K562 (cell line): ENCODE measurements at regions not wholly inside any gene's neighbourhood (a gene's known extent, or its start where the extent isn't known, plus 50 kb on each side); places are given as distances from the start of the nearest gene placed in this dataset.

ENCODE experiments used
- ATAC-seq: fragments of 200-7000 bp; cut with Tn5 transposase; 3 replicates; pipeline ENCODE4 v1.9.1; 2020; ENCODE audit warnings: moderate library complexity
- BruUV-seq: library from RNA; stranded (reverse); fragments of 400-500 nt; replicated peaks from 2 replicates; lab custom pipeline; 2021; lab: Mats Ljungman, UMichigan
- CTCF ChIA-PET: fragments of 300-600 bp; formaldehyde crosslinking; extraction: SDS; loops from one replicate; lab custom pipeline; 2021; ENCODE audit warnings: low intra/inter-chr PET ratio; lab: Yijun Ruan, JAX
- POLR2A ChIA-PET: fragments of 300-600, 350-650 bp; sonication (Branson Sonifier 250); formaldehyde crosslinking; extraction: SDS; loops from one replicate; lab custom pipeline; 2021; ENCODE audit warnings: antibody characterized with exemption, inconsistent platforms; lab: Yijun Ruan, JAX
- DNase-seq, 4 experiments: peaks; one replicate each; pipeline versions ENCODE4 v3.0.0 to v3.0.0-alpha.2; 2011 to 2018; ENCODE audit warnings: low spot score in 3 of 4, mixed read lengths in 3 of 4; ENCODE audit errors: extremely low read depth in 1 of 4
- FAIRE-seq: peaks from 2 replicates; lab custom pipeline; 2011; peaks lifted over from hg19 to GRCh38; lab: Jason Lieb, UNC
- H2AFZ ChIP-seq: 2 replicates; pipeline ENCODE4 v1.6.0; 2011; ENCODE audit warnings: low read depth, low read length, control low read depth, inconsistent platforms
- H3K27ac ChIP-seq: fragments of 200-600 bp; 3 replicates; pipeline ENCODE4 v1.8.0; 2011; ENCODE audit warnings: low read depth, mild to moderate bottlenecking, control low read depth, inconsistent platforms, low read length, moderate library complexity, mixed read lengths; ENCODE audit errors: extremely low read depth
- H3K27me3 ChIP-seq, 2 experiments: fragments of 300-600 bp in 1 of 2; 2 replicates in 1 of 2; 3 replicates in 1 of 2; pipeline versions ENCODE4 v1.6.0 to v1.8.0; 2011; ENCODE audit warnings: inconsistent platforms in 2 of 2, low read length in 2 of 2, mild to moderate bottlenecking in 1 of 2, mixed read lengths in 1 of 2, moderate library complexity in 1 of 2; ENCODE audit not compliant: control insufficient read depth in 2 of 2, insufficient read depth in 2 of 2
- H3K36me3 ChIP-seq: fragments of 300-600 bp; 3 replicates; pipeline ENCODE4 v1.8.0; 2011; ENCODE audit warnings: mild to moderate bottlenecking, low read length, inconsistent platforms; ENCODE audit not compliant: control insufficient read depth, insufficient read depth
- H3K4me1 ChIP-seq, 2 experiments: fragments of 200-600 bp in 1 of 2; replicated peaks in 1 of 2; 2 replicates in 1 of 2; 3 replicates in 1 of 2; pipeline versions ENCODE4 v1.5.1 to v1.8.0; 2011; ENCODE audit warnings: inconsistent platforms in 2 of 2, low read length in 2 of 2, mild to moderate bottlenecking in 1 of 2, mixed read lengths in 1 of 2, moderate library complexity in 1 of 2; ENCODE audit not compliant: control insufficient read depth in 2 of 2, insufficient read depth in 2 of 2
- H3K4me2 ChIP-seq: 2 replicates; pipeline ENCODE4 v1.6.1; 2011; ENCODE audit warnings: low read length, control low read depth, inconsistent platforms, mixed read lengths; ENCODE audit not compliant: insufficient read depth
- H3K4me3 ChIP-seq: fragments of 200-600 bp; sonication (generic), shearing (Covaris generic); 2 replicates; pipeline ENCODE4 v1.5.1; 2016; ENCODE audit warnings: control low read depth, inconsistent platforms
- H3K79me2 ChIP-seq: fragments of 200-600 bp; 3 replicates; pipeline ENCODE4 v1.8.0; 2011; ENCODE audit warnings: low read length, inconsistent platforms; ENCODE audit not compliant: control insufficient read depth, insufficient read depth
- H3K9ac ChIP-seq, 2 experiments: 2 replicates each; pipeline versions ENCODE4 v1.6.0 to v1.6.1; 2011; ENCODE audit warnings: low read depth in 2 of 2, low read length in 2 of 2, control low read depth in 1 of 2, inconsistent platforms in 1 of 2, mild to moderate bottlenecking in 1 of 2, mixed read lengths in 1 of 2; ENCODE audit not compliant: insufficient read depth in 1 of 2
- H3K9me1 ChIP-seq: one replicate; pipeline ENCODE4 v1.6.0; 2011; ENCODE audit warnings: inconsistent platforms, mild to moderate bottlenecking, low read length, moderate library complexity; ENCODE audit not compliant: control insufficient read depth, insufficient read depth
- H3K9me3 ChIP-seq: replicated peaks from 2 replicates; pipeline ENCODE4 v1.5.1; 2011; ENCODE audit warnings: low read depth, low read length, inconsistent platforms; ENCODE audit not compliant: control insufficient read depth, insufficient read depth
- H4K20me1 ChIP-seq: replicated peaks from 2 replicates; pipeline ENCODE4 v1.6.1; 2011; ENCODE audit warnings: low read length, inconsistent platforms, mixed read lengths; ENCODE audit not compliant: control insufficient read depth, insufficient read depth
- HBP1 ChIP-seq: fragments of 450-650 bp; formaldehyde crosslinking; IDR thresholded peaks from 2 replicates; pipeline ENCODE4 v1.4.0; 2022; ENCODE audit warnings: missing genetic modification characterization
- KLF13 ChIP-seq: fragments of 450-650 bp; IDR thresholded peaks from 2 replicates; pipeline ENCODE4 v1.6.1; 2016; ENCODE audit warnings: missing genetic modification characterization, low read depth, mild to moderate bottlenecking, missing compliant biosample characterization, moderate library complexity, borderline replicate concordance
- NEUROD1 ChIP-seq: fragments of 150-350 bp; IDR thresholded peaks from 2 replicates; pipeline ENCODE4 v1.6.1; 2014; ENCODE audit warnings: borderline replicate concordance, low read length, low read depth; ENCODE audit not compliant: partially characterized antibody
- PHF8 ChIP-seq: fragments of 200-600 bp; sonication (generic); IDR thresholded peaks from 2 replicates; pipeline ENCODE4 v1.6.1; 2012; ENCODE audit warnings: mixed run types, mild to moderate bottlenecking, inconsistent platforms, low read length, moderate library complexity, borderline replicate concordance
- POLR2G ChIP-seq: fragments of 200-400 bp; formaldehyde crosslinking; IDR thresholded peaks from 2 replicates; pipeline ENCODE4 v1.6.1; 2017; ENCODE audit warnings: low read depth, mild to moderate bottlenecking, antibody characterized with exemption, low read length, moderate library complexity
- RREB1 ChIP-seq: fragments of 250-450 bp; sonication (Bioruptor Pico); IDR thresholded peaks from 2 replicates; pipeline ENCODE4 v1.4.0; 2020
- TRIM25 ChIP-seq: fragments of 450-650 bp; IDR thresholded peaks from 2 replicates; pipeline ENCODE4 v1.7.0; 2016; ENCODE audit warnings: borderline replicate concordance
- ZNF512 ChIP-seq: IDR thresholded peaks from 2 replicates; pipeline ENCODE4 v1.6.1; 2016; ENCODE audit warnings: missing genetic modification characterization, missing compliant biosample characterization
- ZNF695 ChIP-seq: fragments of 450-650 bp; formaldehyde crosslinking; IDR thresholded peaks from 2 replicates; pipeline ENCODE4 v1.4.0; 2020; ENCODE audit warnings: mild to moderate bottlenecking, moderate library complexity
- ZNF699 ChIP-seq: fragments of 250-450 bp; sonication (Bioruptor Pico); IDR thresholded peaks from 2 replicates; pipeline ENCODE4 v1.8.0; 2021; ENCODE audit warnings: mild to moderate bottlenecking, moderate library complexity; ENCODE audit not compliant: insufficient replicate concordance
- ZNF785 ChIP-seq: fragments of 250-450 bp; sonication (Bioruptor Pico); IDR thresholded peaks from 2 replicates; pipeline ENCODE4 v1.4.0; 2020; ENCODE audit warnings: mild to moderate bottlenecking
- in situ Hi-C: fragments of 300-500 bp; cut with MboI; formaldehyde crosslinking; loops from 4 replicates; pipeline ENCODE4 v1.15.0; 2018; ENCODE audit warnings: inconsistent platforms, mixed read lengths
- intact Hi-C: fragments of 100-400 bp; cut with micrococcal nuclease; formaldehyde crosslinking; loops from 2 replicates; pipeline ENCODE4 v1.14.2; 2022

GRCh38 chr3:181629029-181629428 is 82.7 kb upstream of the SOX2 start (continued):
- TF ChIP-seq ZNF512 (tag) (no peak), TRIM25 (no peak)

GRCh38 chr3:181628384-181628783 is 83.3 kb upstream of the SOX2 start:
- POLR2A ChIA-PET, result no interaction called here
- H3K4me2 ChIP-seq, result no peak overlapping the region
- FAIRE-seq (no peak), DNase-seq (no peak), ATAC-seq (no peak)
- no peaks in the 10 kb centered on the region for H3K36me3 ChIP-seq
- H3K9me1 ChIP-seq, result no peaks in the 10 kb centered on the region
- CTCF ChIA-PET, result no interaction called here
- H4K20me1 ChIP-seq, result no peaks in the 10 kb centered on the region
- no peak overlapping the region for H2AFZ ChIP-seq
- no peaks in the 10 kb centered on the region for H3K4me1 ChIP-seq
- H3K27ac ChIP-seq, result no peak overlapping the region
- no peaks in the 10 kb centered on the region for H3K79me2 ChIP-seq
- H3K9ac ChIP-seq, result no peak overlapping the region
- no peaks in the 10 kb centered on the region for H3K27me3 ChIP-seq
- BruUV-seq, result no TSS peak
- in situ Hi-C loops (no loop called here), intact Hi-C loops (no loop called here)
- no peak overlapping the region for H3K4me3 ChIP-seq
- no peaks in the 10 kb centered on the region for H3K9me3 ChIP-seq
- TF ChIP-seq ZNF699 (CRISPR knock-in tag), result no peak
- no peak for TF ChIP-seq NEUROD1
- no peak for TF ChIP-seq RREB1 (CRISPR knock-in tag)
- no peak for TF ChIP-seq POLR2G
- no peak for TF ChIP-seq HBP1
- TF ChIP-seq ZNF695, result no peak
- no peak for TF ChIP-seq KLF13 (tag)
- no peak for TF ChIP-seq ZNF785 (CRISPR knock-in tag)
- TF ChIP-seq PHF8, result no peak
